ENCODE measurements at regions not wholly inside any gene's neighbourhood (a gene's known extent, or its start where the extent isn't known, plus 50 kb on each side); places are given as distances from the start of the nearest gene placed in this dataset.

DNA sequence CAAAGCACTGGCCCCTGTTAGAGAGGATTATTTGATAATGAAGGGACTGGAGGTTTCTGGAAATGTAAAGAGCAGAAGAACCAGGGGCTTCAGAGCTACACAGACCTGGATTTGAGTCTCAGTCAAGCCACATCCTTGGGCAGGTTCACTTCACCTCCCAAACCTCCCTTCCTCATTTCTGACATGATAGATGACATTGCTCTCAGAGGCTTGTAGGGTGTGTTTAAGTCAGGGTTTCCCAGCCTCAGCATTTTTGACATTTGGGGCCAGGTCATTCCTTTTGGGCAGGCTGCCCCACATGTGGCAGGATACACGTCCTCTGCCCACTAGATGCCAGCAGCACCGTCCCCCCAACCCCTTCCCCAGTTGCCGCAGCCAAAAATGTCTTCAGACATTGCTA is 474.6 kb downstream of the MATN1 start:
- in situ Hi-C loops (cut with HindIII; ENCODE audit: extremely low pct_ligation_motif_present, low pct_unique_long_range_greater_than_20kb) (no loop called here), intact Hi-C loops (cut with micrococcal nuclease; ENCODE audit: unreplicated experiment) (no loop called here)
- Histone ChIP-seq H2AFZ (ENCODE audit: low read length) (no peak overlapping the region), H3K4me1 (ENCODE audit: insufficient read depth, low read length) (no peaks in the 10 kb centered on the region), H3K9ac (ENCODE audit: insufficient read depth, low read depth, low read length) (no peak overlapping the region), H3K27ac (ENCODE audit: extremely low read length, insufficient read depth, low read length) (no peak overlapping the region), H4K20me1 (ENCODE audit: insufficient read depth, low read length) (no peaks in the 10 kb centered on the region), H3K79me2 (ENCODE audit: insufficient read depth, low read length) (no peaks in the 10 kb centered on the region), H3K9me3 (ENCODE audit: low read length) (no peaks in the 10 kb centered on the region), H3K27me3 (ENCODE audit: control insufficient read depth in 1 of 2, insufficient read depth in 2 of 2, low read length in 2 of 2) (peaks cover 0 to 12% of the 10 kb centered on the region in 2 experiments; a peak in 3 of 5 replicates), H3K4me2 (ENCODE audit: low read depth, low read length) (no peak overlapping the region), H3K4me3 (replicated peaks in 1 of 3; ENCODE audit: insufficient read depth in 1 of 3, low read depth in 2 of 3, low read length in 3 of 3) (no peak overlapping the region), H3K36me3 (replicated peaks in 1 of 2; ENCODE audit: control insufficient read depth in 1 of 2, insufficient read depth in 2 of 2, low read length in 2 of 2) (no peaks in the 10 kb centered on the region)
- ChIA-PET CTCF (ENCODE audit: low intra/inter-chr PET ratio, low total read pairs) (no interaction called here), POLR2A (no interaction called here)
- ATAC-seq: no peak
- 23% methylated on average over 3 of the region's 3 CpGs for WGBS (ENCODE audit: low lambda C conversion rate)
- no peak for FAIRE-seq
- BruUV-seq (replicated peaks): no TSS peak
- no peak for DNase-seq (ENCODE audit: low spot score)
- TF ChIP-seq PITX1 (CRISPR knock-in tag; IDR thresholded peaks at IDR 0.05) (no peak), TCF7L2 (IDR thresholded peaks at IDR 0.05; ENCODE audit: low read depth, low read length) (no peak), ZUFSP (CRISPR knock-in tag; IDR thresholded peaks at IDR 0.05; ENCODE audit: borderline replicate concordance) (no peak), ZNF496 (CRISPR knock-in tag; IDR thresholded peaks at IDR 0.05; ENCODE audit: insufficient replicate concordance) (no peak), JDP2 (CRISPR knock-in tag; IDR thresholded peaks at IDR 0.05; ENCODE audit: borderline replicate concordance) (no peak), DRAP1 (CRISPR knock-in tag; IDR thresholded peaks at IDR 0.05) (no peak), ZNF275 (CRISPR knock-in tag; IDR thresholded peaks at IDR 0.05; ENCODE audit: borderline replicate concordance) (no peak), SMARCC2 (IDR thresholded peaks at IDR 0.05) (no peak), ZNF460 (CRISPR knock-in tag; IDR thresholded peaks at IDR 0.05; ENCODE audit: borderline replicate concordance) (no peak), RBAK (CRISPR knock-in tag; IDR thresholded peaks at IDR 0.05) (no peak), ZNF10 (CRISPR knock-in tag; IDR thresholded peaks at IDR 0.05; ENCODE audit: borderline replicate concordance, low read depth) (no peak), ZNF672 (CRISPR knock-in tag; IDR thresholded peaks at IDR 0.05) (no peak), IRF2 (CRISPR knock-in tag; IDR thresholded peaks at IDR 0.05) (no peak), MTA1 (CRISPR knock-in tag; IDR thresholded peaks at IDR 0.05; ENCODE audit: borderline replicate concordance) (no peak), SP140L (CRISPR knock-in tag; IDR thresholded peaks at IDR 0.05; ENCODE audit: borderline replicate concordance) (no peak)
- TF ChIP-seq, protein P1, sequence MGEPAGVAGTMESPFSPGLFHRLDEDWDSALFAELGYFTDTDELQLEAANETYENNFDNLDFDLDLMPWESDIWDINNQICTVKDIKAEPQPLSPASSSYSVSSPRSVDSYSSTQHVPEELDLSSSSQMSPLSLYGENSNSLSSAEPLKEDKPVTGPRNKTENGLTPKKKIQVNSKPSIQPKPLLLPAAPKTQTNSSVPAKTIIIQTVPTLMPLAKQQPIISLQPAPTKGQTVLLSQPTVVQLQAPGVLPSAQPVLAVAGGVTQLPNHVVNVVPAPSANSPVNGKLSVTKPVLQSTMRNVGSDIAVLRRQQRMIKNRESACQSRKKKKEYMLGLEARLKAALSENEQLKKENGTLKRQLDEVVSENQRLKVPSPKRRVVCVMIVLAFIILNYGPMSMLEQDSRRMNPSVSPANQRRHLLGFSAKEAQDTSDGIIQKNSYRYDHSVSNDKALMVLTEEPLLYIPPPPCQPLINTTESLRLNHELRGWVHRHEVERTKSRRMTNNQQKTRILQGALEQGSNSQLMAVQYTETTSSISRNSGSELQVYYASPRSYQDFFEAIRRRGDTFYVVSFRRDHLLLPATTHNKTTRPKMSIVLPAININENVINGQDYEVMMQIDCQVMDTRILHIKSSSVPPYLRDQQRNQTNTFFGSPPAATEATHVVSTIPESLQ (CRISPR knock-in tag; conservative IDR thresholded peaks at IDR 0.05): no peak
- TF ChIP-seq, protein P2, sequence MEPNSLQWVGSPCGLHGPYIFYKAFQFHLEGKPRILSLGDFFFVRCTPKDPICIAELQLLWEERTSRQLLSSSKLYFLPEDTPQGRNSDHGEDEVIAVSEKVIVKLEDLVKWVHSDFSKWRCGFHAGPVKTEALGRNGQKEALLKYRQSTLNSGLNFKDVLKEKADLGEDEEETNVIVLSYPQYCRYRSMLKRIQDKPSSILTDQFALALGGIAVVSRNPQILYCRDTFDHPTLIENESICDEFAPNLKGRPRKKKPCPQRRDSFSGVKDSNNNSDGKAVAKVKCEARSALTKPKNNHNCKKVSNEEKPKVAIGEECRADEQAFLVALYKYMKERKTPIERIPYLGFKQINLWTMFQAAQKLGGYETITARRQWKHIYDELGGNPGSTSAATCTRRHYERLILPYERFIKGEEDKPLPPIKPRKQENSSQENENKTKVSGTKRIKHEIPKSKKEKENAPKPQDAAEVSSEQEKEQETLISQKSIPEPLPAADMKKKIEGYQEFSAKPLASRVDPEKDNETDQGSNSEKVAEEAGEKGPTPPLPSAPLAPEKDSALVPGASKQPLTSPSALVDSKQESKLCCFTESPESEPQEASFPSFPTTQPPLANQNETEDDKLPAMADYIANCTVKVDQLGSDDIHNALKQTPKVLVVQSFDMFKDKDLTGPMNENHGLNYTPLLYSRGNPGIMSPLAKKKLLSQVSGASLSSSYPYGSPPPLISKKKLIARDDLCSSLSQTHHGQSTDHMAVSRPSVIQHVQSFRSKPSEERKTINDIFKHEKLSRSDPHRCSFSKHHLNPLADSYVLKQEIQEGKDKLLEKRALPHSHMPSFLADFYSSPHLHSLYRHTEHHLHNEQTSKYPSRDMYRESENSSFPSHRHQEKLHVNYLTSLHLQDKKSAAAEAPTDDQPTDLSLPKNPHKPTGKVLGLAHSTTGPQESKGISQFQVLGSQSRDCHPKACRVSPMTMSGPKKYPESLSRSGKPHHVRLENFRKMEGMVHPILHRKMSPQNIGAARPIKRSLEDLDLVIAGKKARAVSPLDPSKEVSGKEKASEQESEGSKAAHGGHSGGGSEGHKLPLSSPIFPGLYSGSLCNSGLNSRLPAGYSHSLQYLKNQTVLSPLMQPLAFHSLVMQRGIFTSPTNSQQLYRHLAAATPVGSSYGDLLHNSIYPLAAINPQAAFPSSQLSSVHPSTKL (CRISPR knock-in tag; IDR thresholded peaks at IDR 0.05): no peak
